HL-60 (cell line): ENCODE measurements at regions not wholly inside any gene's neighbourhood (a gene's known extent, or its start where the extent isn't known, plus 50 kb on each side); places are given as distances from the start of the nearest gene placed in this dataset.

Experiments used
- GABPA ChIP-seq: IDR thresholded peaks from 2 replicates; pipeline ENCODE4 v1.6.1; 2012; ENCODE audit warnings: low read depth
- POLR2AphosphoS5 ChIP-seq: IDR thresholded peaks from 2 replicates; pipeline ENCODE4 v1.6.1; 2012; ENCODE audit warnings: low read depth
- TF ChIP-seq, protein P1 (sequence below): IDR thresholded peaks from one replicate; pipeline ENCODE4 v1.5.1; 2011; ENCODE audit warnings: low read length, control low read depth, inconsistent platforms; ENCODE audit not compliant: insufficient read depth
- TF ChIP-seq, protein P2 (sequence below): IDR thresholded peaks from 2 replicates; pipeline ENCODE4 v1.6.1; 2012; ENCODE audit warnings: low read depth; ENCODE audit not compliant: insufficient replicate concordance

GRCh38 chr4:11843927-11844326, 415.2 kb upstream of the HS3ST1 start:
- TF ChIP-seq, protein P1, sequence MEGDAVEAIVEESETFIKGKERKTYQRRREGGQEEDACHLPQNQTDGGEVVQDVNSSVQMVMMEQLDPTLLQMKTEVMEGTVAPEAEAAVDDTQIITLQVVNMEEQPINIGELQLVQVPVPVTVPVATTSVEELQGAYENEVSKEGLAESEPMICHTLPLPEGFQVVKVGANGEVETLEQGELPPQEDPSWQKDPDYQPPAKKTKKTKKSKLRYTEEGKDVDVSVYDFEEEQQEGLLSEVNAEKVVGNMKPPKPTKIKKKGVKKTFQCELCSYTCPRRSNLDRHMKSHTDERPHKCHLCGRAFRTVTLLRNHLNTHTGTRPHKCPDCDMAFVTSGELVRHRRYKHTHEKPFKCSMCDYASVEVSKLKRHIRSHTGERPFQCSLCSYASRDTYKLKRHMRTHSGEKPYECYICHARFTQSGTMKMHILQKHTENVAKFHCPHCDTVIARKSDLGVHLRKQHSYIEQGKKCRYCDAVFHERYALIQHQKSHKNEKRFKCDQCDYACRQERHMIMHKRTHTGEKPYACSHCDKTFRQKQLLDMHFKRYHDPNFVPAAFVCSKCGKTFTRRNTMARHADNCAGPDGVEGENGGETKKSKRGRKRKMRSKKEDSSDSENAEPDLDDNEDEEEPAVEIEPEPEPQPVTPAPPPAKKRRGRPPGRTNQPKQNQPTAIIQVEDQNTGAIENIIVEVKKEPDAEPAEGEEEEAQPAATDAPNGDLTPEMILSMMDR, result no peak
- TF ChIP-seq POLR2AphosphoS5 (no peak), GABPA (no peak)
- TF ChIP-seq, protein P2, sequence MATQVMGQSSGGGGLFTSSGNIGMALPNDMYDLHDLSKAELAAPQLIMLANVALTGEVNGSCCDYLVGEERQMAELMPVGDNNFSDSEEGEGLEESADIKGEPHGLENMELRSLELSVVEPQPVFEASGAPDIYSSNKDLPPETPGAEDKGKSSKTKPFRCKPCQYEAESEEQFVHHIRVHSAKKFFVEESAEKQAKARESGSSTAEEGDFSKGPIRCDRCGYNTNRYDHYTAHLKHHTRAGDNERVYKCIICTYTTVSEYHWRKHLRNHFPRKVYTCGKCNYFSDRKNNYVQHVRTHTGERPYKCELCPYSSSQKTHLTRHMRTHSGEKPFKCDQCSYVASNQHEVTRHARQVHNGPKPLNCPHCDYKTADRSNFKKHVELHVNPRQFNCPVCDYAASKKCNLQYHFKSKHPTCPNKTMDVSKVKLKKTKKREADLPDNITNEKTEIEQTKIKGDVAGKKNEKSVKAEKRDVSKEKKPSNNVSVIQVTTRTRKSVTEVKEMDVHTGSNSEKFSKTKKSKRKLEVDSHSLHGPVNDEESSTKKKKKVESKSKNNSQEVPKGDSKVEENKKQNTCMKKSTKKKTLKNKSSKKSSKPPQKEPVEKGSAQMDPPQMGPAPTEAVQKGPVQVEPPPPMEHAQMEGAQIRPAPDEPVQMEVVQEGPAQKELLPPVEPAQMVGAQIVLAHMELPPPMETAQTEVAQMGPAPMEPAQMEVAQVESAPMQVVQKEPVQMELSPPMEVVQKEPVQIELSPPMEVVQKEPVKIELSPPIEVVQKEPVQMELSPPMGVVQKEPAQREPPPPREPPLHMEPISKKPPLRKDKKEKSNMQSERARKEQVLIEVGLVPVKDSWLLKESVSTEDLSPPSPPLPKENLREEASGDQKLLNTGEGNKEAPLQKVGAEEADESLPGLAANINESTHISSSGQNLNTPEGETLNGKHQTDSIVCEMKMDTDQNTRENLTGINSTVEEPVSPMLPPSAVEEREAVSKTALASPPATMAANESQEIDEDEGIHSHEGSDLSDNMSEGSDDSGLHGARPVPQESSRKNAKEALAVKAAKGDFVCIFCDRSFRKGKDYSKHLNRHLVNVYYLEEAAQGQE, result no peak
